ENCODE measurements at regions not wholly inside any gene's neighbourhood (a gene's known extent, or its start where the extent isn't known, plus 50 kb on each side); places are given as distances from the start of the nearest gene placed in this dataset.

GRCh38 chr18:34657860-34658500, 52.1 kb upstream of the DTNA start:
- no peak for FAIRE-seq
- peak overlapping the region; percentile 55 for H3K18ac ChIP-seq (ENCODE audit: extremely low read depth, low read length)
- H3K56ac ChIP-seq (replicated peaks; ENCODE audit: insufficient read length, low read depth, low read length) = no peak overlapping the region
- ChIA-PET CTCF (ENCODE audit: partially characterized antibody) (interaction anchor here (1.1 to 4.0 kb wide), 7 partner anchors 10 to 151 kb away, joined by 3 to 31 read pairs (median 4); no protein-coding TSS in a partner anchor), POLR2A (ENCODE audit: partially characterized antibody) (interaction anchor here (1.0 to 1.8 kb wide), 3 partner anchors 7 to 64 kb away, joined by 3 to 7 read pairs (median 3); no protein-coding TSS in a partner anchor)
- peak overlapping the region; percentile 99 for H2BK120ac ChIP-seq (replicated peaks; ENCODE audit: low read depth, low read length)
- no peak overlapping the region for H2AK5ac ChIP-seq (ENCODE audit: low read depth, low read length)
- H4K8ac ChIP-seq (ENCODE audit: extremely low read depth, insufficient read depth, low read length) = no peak overlapping the region
- no peaks in the 10 kb centered on the region for H3K27me3 ChIP-seq (replicated peaks in 1 of 4; ENCODE audit: control insufficient read depth in 3 of 4, extremely low read depth in 1 of 4, insufficient read depth in 3 of 4, low read length in 3 of 4)
- no peak overlapping the region for H3K14ac ChIP-seq (ENCODE audit: insufficient read length)
- H2BK20ac ChIP-seq (ENCODE audit: low read length) = no peak overlapping the region; the same call in 1 of the 2 replicates
- no peaks in the 10 kb centered on the region for H3K79me2 ChIP-seq (ENCODE audit: control insufficient read depth in 1 of 2, insufficient read depth in 2 of 2, low read length in 2 of 2)
- no peaks in the 10 kb centered on the region for H3K36me3 ChIP-seq (ENCODE audit: control insufficient read depth in 2 of 4, insufficient read depth in 4 of 4, low read length in 3 of 4)
- no peaks in the 10 kb centered on the region for H3K9me3 ChIP-seq (ENCODE audit: insufficient read depth in 2 of 2, low read depth in 1 of 2, low read length in 1 of 2)
- DNase-seq (ENCODE audit: low read depth in 1 of 2, low spot score in 2 of 2) = no peak
- H3K23me2 ChIP-seq (ENCODE audit: low read depth, low read length) = no peaks in the 10 kb centered on the region; the same call in 1 of the 2 replicates
- H2BK15ac ChIP-seq (ENCODE audit: low read length) = no peak overlapping the region
- H4K91ac ChIP-seq (replicated peaks; ENCODE audit: insufficient read length, low read length) = peak overlapping the region; percentile 25
- peak overlapping the region; percentile 90; the same call in 1 of the 2 replicates for H2BK5ac ChIP-seq (ENCODE audit: low read depth, low read length)
- peak overlapping the region; percentile 40 for H4K5ac ChIP-seq (ENCODE audit: insufficient read length, low read depth, low read length)
- H3K4ac ChIP-seq (replicated peaks; ENCODE audit: insufficient read length, low read depth, low read length) = no peak overlapping the region
- peak overlapping the region; percentile 78; the same call in 1 of the 2 replicates for H2BK12ac ChIP-seq (ENCODE audit: low read depth, low read length)
- H3K4me2 ChIP-seq (ENCODE audit: insufficient read depth in 1 of 2, low read depth in 2 of 2, low read length in 2 of 2) = no peak overlapping the region
- no peak overlapping the region for H3K9ac ChIP-seq (replicated peaks in 1 of 4; ENCODE audit: extremely low read depth in 1 of 4, low read depth in 3 of 4, low read length in 3 of 4)
- H3K4me1 ChIP-seq (replicated peaks in 1 of 4; ENCODE audit: control insufficient read depth in 3 of 4, insufficient read depth in 4 of 4, low read length in 3 of 4) = peaks cover 8 to 26% (median 22%) of the 10 kb centered on the region in 4 experiments; a peak in 6 of 7 replicates
- 0 out of 2 replicates have a peak overlapping the region, but pooled peaks have one; percentile 30 for H3K27ac ChIP-seq (ENCODE audit: low read depth, low read length)
- TF ChIP-seq JUND (IDR thresholded peaks at IDR 0.05; ENCODE audit: low read length) (no peak; the same call in 1 of the 2 replicates), E2F6 (IDR thresholded peaks at IDR 0.05) (no peak), SRF (IDR thresholded peaks at IDR 0.05; ENCODE audit: low read depth, low read length) (no peak), BACH1 (IDR thresholded peaks at IDR 0.05; ENCODE audit: low read length) (no peak)
- H4K20me1 ChIP-seq (replicated peaks in 1 of 2; ENCODE audit: control insufficient read depth in 1 of 2, insufficient read depth in 2 of 2, low read length in 2 of 2) = no peaks in the 10 kb centered on the region
- no peak overlapping the region for H2AFZ ChIP-seq (ENCODE audit: low read length)
- WGBS, 2 experiments (ENCODE audit: extremely low coverage in 1 of 2, insufficient coverage in 1 of 2, insufficient read length in 1 of 2, insufficient replicate concordance in 2 of 2, low coverage in 1 of 2, low lambda C conversion rate in 2 of 2, missing lambda C conversion rate in 1 of 2) = 90% methylated on average over 4 of the region's 4 CpGs; no CpG with 5 or more reads in 1 of the 2 experiments
- no peak overlapping the region for H3K4me3 ChIP-seq (ENCODE audit: extremely low read depth in 1 of 4, insufficient read depth in 2 of 4, low read depth in 3 of 4, low read length in 4 of 4)
- H3K79me1 ChIP-seq (ENCODE audit: low read depth, low read length) = no peaks in the 10 kb centered on the region
- no peak overlapping the region for H3K23ac ChIP-seq (ENCODE audit: insufficient read length)
